Panc1 (cell line): ENCODE measurements at regions not wholly inside any gene's neighbourhood (a gene's known extent, or its start where the extent isn't known, plus 50 kb on each side); places are given as distances from the start of the nearest gene placed in this dataset.

ENCODE experiments used
- ATAC-seq: fragments of 200-7000 bp; cut with Tn5 transposase; 2 replicates; pipeline ENCODE4 v1.9.1; 2020; ENCODE audit warnings: mild to moderate bottlenecking, moderate library complexity
- BruUV-seq: library from RNA; stranded (reverse); fragments of 400-500 nt; replicated peaks from 2 replicates; lab custom pipeline; 2021; lab: Mats Ljungman, UMichigan
- CTCF ChIA-PET: fragments of 300-600 bp; sonication (Branson Sonifier 250); formaldehyde crosslinking; loops from one replicate; lab custom pipeline; 2022; ENCODE audit warnings: antibody characterized with exemption; lab: Charles Lee
- POLR2A ChIA-PET: fragments of 300-600 bp; sonication (Branson Sonifier 250); formaldehyde crosslinking; loops from one replicate; lab custom pipeline; 2022; ENCODE audit warnings: antibody characterized with exemption; lab: Charles Lee
- DNase-seq: peaks from one replicate; pipeline ENCODE4 v3.0.0-alpha.2; 2010; ENCODE audit warnings: low read depth, low spot score
- H3K27ac ChIP-seq: 2 replicates; pipeline ENCODE4 v1.5.1; 2011; ENCODE audit warnings: mild to moderate bottlenecking, low read length, inconsistent platforms
- H3K27me3 ChIP-seq: fragments of 200-500 bp; sonication (Bioruptor generic); 2 replicates; pipeline ENCODE4 v1.6.0; 2014; ENCODE audit warnings: low read length, inconsistent platforms; ENCODE audit not compliant: control insufficient read depth, insufficient read depth
- H3K36me3 ChIP-seq: fragments of 200-500 bp; sonication (Bioruptor generic); 2 replicates; pipeline ENCODE4 v1.5.1; 2014; ENCODE audit warnings: inconsistent platforms, mild to moderate bottlenecking, low read length, moderate library complexity; ENCODE audit not compliant: control insufficient read depth, insufficient read depth
- H3K4me1 ChIP-seq: 2 replicates; pipeline ENCODE4 v1.5.1; 2011; ENCODE audit warnings: inconsistent platforms, mild to moderate bottlenecking, low read length, moderate library complexity; ENCODE audit not compliant: control insufficient read depth, insufficient read depth
- H3K4me3 ChIP-seq, 2 experiments: 2 replicates each; pipeline ENCODE4 v1.5.1; 2011 to 2012; ENCODE audit warnings: low read depth in 2 of 2, low read length in 2 of 2, mild to moderate bottlenecking in 2 of 2, inconsistent platforms in 1 of 2, moderate library complexity in 1 of 2
- H3K9me3 ChIP-seq: fragments of 200-500 bp; sonication (Bioruptor generic); 2 replicates; pipeline ENCODE4 v1.5.1; 2014; ENCODE audit warnings: low read depth, mild to moderate bottlenecking, inconsistent platforms, low read length, moderate library complexity; ENCODE audit not compliant: control insufficient read depth, insufficient read depth
- POLR2AphosphoS5 ChIP-seq: IDR thresholded peaks from 2 replicates; pipeline ENCODE4 v1.6.1; 2012; ENCODE audit warnings: mild to moderate bottlenecking, low read depth, low read length, moderate library complexity
- REST ChIP-seq, 2 experiments: IDR thresholded peaks; 2 replicates each; pipeline ENCODE4 v1.6.1; 2011 to 2012; ENCODE audit warnings: low read depth in 2 of 2, control low read depth in 1 of 2, low read length in 1 of 2, mild to moderate bottlenecking in 1 of 2, moderate library complexity in 1 of 2; ENCODE audit not compliant: insufficient read depth in 1 of 2
- SIN3A ChIP-seq: IDR thresholded peaks from 2 replicates; pipeline ENCODE4 v1.6.1; 2012; ENCODE audit warnings: low read depth, mild to moderate bottlenecking, low read length, moderate library complexity, borderline replicate concordance; ENCODE audit not compliant: insufficient read depth
- TCF7L2 ChIP-seq: IDR thresholded peaks from 2 replicates; pipeline ENCODE4 v1.6.1; 2011; ENCODE audit warnings: mild to moderate bottlenecking, low read depth, low read length, inconsistent platforms
- in situ Hi-C: cut with HindIII; loops from 2 replicates; pipeline ENCODE4 v1.10.0; 2016; ENCODE audit warnings: low sequenced_read_pairs, low pct_unique_long_range_greater_than_20kb
- intact Hi-C: fragments of 100-400 bp; cut with micrococcal nuclease; formaldehyde crosslinking; loops from one replicate; pipeline ENCODE4 v1.10.0; 2022; ENCODE audit not compliant: unreplicated experiment
- TF ChIP-seq, protein P1 (sequence below): fragments of 450-650 bp; IDR thresholded peaks from 2 replicates; pipeline ENCODE4 v1.5.1; 2017; ENCODE audit warnings: mild to moderate bottlenecking

DNA sequence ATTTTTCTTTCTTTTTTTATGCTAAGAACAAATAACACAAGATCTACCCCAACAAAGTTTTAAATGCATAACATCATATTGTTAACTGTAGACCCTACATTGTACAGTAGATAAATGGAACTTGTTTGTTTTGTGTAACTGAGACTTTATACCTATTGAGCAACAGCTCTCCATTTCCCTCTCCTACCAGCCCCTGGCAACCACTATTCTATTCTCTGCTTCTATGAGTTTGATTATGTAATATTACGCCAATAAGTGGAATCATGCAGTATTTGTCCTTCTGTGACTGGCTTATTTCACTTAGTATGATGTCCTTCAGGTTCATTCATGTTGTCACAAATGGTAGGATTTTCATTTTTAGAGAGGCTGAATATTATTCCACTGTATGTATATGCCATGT lies 308.2 kb upstream of the PRR16 start:
- Histone ChIP-seq H3K4me3 (no peak overlapping the region), H3K27ac (no peak overlapping the region), H3K4me1 (no peaks in the 10 kb centered on the region), H3K9me3 (no peaks in the 10 kb centered on the region), H3K36me3 (no peaks in the 10 kb centered on the region), H3K27me3 (no peaks in the 10 kb centered on the region)
- ChIA-PET POLR2A (no interaction called here), CTCF (no interaction called here)
- no TSS peak for BruUV-seq
- in situ Hi-C loops (no loop called here), intact Hi-C loops (no loop called here)
- ATAC-seq (no peak), DNase-seq (no peak)
- TF ChIP-seq POLR2AphosphoS5 (no peak), REST (IDR thresholded peaks at IDR 0.05; ENCODE audit: insufficient read depth in 1 of 2, low read depth in 2 of 2, low read length in 1 of 2) (no peak), TCF7L2 (no peak), SIN3A (no peak)
- TF ChIP-seq, protein P1, sequence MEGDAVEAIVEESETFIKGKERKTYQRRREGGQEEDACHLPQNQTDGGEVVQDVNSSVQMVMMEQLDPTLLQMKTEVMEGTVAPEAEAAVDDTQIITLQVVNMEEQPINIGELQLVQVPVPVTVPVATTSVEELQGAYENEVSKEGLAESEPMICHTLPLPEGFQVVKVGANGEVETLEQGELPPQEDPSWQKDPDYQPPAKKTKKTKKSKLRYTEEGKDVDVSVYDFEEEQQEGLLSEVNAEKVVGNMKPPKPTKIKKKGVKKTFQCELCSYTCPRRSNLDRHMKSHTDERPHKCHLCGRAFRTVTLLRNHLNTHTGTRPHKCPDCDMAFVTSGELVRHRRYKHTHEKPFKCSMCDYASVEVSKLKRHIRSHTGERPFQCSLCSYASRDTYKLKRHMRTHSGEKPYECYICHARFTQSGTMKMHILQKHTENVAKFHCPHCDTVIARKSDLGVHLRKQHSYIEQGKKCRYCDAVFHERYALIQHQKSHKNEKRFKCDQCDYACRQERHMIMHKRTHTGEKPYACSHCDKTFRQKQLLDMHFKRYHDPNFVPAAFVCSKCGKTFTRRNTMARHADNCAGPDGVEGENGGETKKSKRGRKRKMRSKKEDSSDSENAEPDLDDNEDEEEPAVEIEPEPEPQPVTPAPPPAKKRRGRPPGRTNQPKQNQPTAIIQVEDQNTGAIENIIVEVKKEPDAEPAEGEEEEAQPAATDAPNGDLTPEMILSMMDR: no peak

- in situ Hi-C loops (no loop called here), intact Hi-C loops (no loop called here)
- POLR2A ChIA-PET: no interaction called here
- Histone ChIP-seq H3K27ac (no peak overlapping the region), H3K9me3 (no peaks in the 10 kb centered on the region), H3K4me3 (no peak overlapping the region), H3K4me1 (no peaks in the 10 kb centered on the region), H3K27me3 (no peaks in the 10 kb centered on the region), H3K36me3 (no peaks in the 10 kb centered on the region)
- DNase-seq (no peak), ATAC-seq (no peak)
- BruUV-seq: no TSS peak
- CTCF ChIA-PET: no interaction called here
- TF ChIP-seq POLR2AphosphoS5: no peak
These were observed 305.9 kb upstream of the PRR16 start for GRCh38 chr5:120158211-120158610.

DNA sequence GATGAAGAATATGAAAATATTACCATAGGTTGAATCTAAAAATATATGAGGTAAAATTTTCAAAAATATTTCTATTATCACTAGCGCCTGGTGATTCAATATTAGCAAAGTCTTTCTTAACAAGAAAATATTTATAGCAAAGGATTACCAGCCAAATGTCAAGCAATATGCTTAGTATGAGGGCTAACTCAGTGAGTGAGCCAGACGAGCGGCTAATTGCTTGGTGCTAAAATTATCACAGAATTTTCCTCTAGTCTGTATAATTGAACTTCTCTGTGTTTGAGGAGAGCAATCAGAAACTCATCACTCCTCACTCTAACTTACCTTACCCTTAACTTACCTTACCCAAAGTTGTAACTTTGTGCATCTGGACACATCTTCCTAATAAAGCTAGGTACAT lies 304.9 kb upstream of the PRR16 start:
- ChIA-PET CTCF (no interaction called here), POLR2A (no interaction called here)
- H3K36me3 ChIP-seq: no peaks in the 10 kb centered on the region
- DNase-seq (no peak), ATAC-seq (no peak)
- H3K9me3 ChIP-seq: no peaks in the 10 kb centered on the region
- H3K27ac ChIP-seq: no peak overlapping the region
- BruUV-seq: no TSS peak
- intact Hi-C loops: no loop called here
- H3K4me3 ChIP-seq: no peak overlapping the region
- TF ChIP-seq SIN3A (no peak), REST (IDR thresholded peaks at IDR 0.05; ENCODE audit: insufficient read depth in 1 of 2, low read depth in 2 of 2, low read length in 1 of 2) (no peak), POLR2AphosphoS5 (no peak), TCF7L2 (no peak)
- TF ChIP-seq, protein P1: no peak
- no peaks in the 10 kb centered on the region for H3K27me3 ChIP-seq
- in situ Hi-C loops: no loop called here
- H3K4me1 ChIP-seq: no peaks in the 10 kb centered on the region
